Astrocyte (in vitro differentiated cells and primary cell): ENCODE measurements at regions not wholly inside any gene's neighbourhood (a gene's known extent, or its start where the extent isn't known, plus 50 kb on each side); places are given as distances from the start of the nearest gene placed in this dataset.

Experiments
- EZH2 ChIP-seq: IDR thresholded peaks from 2 replicates; pipeline ENCODE4 v1.6.1; 2012; ENCODE audit warnings: mild to moderate bottlenecking, low read length, inconsistent platforms; ENCODE audit not compliant: insufficient read depth
- TF ChIP-seq, protein P1 (sequence below): IDR thresholded peaks from 2 replicates; pipeline ENCODE4 v1.5.1; 2011; ENCODE audit warnings: low read depth, mild to moderate bottlenecking, inconsistent platforms, low read length, moderate library complexity; ENCODE audit not compliant: insufficient read depth

DNA sequence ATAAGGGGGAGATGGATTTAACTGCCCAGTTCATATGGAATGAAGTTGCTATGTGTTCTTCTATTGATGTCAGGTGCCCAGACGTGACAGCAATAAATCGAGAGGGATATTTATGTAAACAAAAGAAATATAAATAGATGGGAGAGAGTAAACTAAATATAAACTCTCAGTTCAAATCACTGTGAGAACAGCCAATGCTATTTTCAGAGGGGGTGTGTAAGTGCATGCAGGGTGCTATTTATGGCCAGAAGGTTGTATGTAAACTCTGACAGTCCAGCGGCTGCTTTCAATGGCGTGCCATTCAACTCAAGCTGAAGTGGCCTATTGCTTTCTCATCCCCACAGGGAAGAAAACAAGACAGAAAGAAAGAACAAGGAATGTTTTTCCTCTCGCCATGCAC is 127.2 kb downstream of the KCNA5 start:
- TF ChIP-seq, protein P1, sequence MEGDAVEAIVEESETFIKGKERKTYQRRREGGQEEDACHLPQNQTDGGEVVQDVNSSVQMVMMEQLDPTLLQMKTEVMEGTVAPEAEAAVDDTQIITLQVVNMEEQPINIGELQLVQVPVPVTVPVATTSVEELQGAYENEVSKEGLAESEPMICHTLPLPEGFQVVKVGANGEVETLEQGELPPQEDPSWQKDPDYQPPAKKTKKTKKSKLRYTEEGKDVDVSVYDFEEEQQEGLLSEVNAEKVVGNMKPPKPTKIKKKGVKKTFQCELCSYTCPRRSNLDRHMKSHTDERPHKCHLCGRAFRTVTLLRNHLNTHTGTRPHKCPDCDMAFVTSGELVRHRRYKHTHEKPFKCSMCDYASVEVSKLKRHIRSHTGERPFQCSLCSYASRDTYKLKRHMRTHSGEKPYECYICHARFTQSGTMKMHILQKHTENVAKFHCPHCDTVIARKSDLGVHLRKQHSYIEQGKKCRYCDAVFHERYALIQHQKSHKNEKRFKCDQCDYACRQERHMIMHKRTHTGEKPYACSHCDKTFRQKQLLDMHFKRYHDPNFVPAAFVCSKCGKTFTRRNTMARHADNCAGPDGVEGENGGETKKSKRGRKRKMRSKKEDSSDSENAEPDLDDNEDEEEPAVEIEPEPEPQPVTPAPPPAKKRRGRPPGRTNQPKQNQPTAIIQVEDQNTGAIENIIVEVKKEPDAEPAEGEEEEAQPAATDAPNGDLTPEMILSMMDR, result no peak
- TF ChIP-seq EZH2, result no peak
